ENCODE measurements at regions not wholly inside any gene's neighbourhood (a gene's known extent, or its start where the extent isn't known, plus 50 kb on each side); places are given as distances from the start of the nearest gene placed in this dataset.

- TF ChIP-seq CTCF (IDR thresholded peaks at IDR 0.05 in 4 of 5, conservative IDR thresholded peaks at IDR 0.05 in 1 of 5) (no peak), POLR2A (IDR thresholded peaks at IDR 0.05) (no peak)
Observed at GRCh38 chr18:5717256-5717655, 173.5 kb upstream of the EPB41L3 start.
